ENCODE measurements at regions not wholly inside any gene's neighbourhood (a gene's known extent, or its start where the extent isn't known, plus 50 kb on each side); places are given as distances from the start of the nearest gene placed in this dataset.
"Not testable (repeated sequence)": the region's sequence is repeated elsewhere in the genome, so short reads cannot be mapped to it uniquely, and the experiment has no call there.

GRCh38 chr6:166251655-166252054, 56.5 kb downstream of the PRR18 start:
- H3K4me1 ChIP-seq (ENCODE audit: insufficient read depth, low read length, severe bottlenecking): no peaks in the 10 kb centered on the region
- H4K20me1 ChIP-seq (ENCODE audit: insufficient read depth, low read length): no peaks in the 10 kb centered on the region
- TF ChIP-seq CTCF (IDR thresholded peaks at IDR 0.05; ENCODE audit: low read length): no peak
- TF ChIP-seq EZH2 (IDR thresholded peaks at IDR 0.05; ENCODE audit: borderline replicate concordance, low read length): no peak
- no peak overlapping the region for H2AFZ ChIP-seq (ENCODE audit: low read length)
- no peak overlapping the region for H3K27ac ChIP-seq (ENCODE audit: low read depth, low read length, poor library complexity, severe bottlenecking)
- H3K4me3 ChIP-seq (ENCODE audit: low read depth, low read length, poor library complexity, severe bottlenecking): no peak overlapping the region
- no peaks in the 10 kb centered on the region for H3K79me2 ChIP-seq (ENCODE audit: insufficient read depth, low read length)
- no peaks in the 10 kb centered on the region for H3K36me3 ChIP-seq (ENCODE audit: insufficient read depth, low read length)
- H3F3A ChIP-seq (ENCODE audit: insufficient read depth, low read length): no peaks in the 10 kb centered on the region
- H3K4me2 ChIP-seq (ENCODE audit: low read length): no peak overlapping the region
- H3K9ac ChIP-seq (ENCODE audit: low read length): no peak overlapping the region
- no peaks in the 10 kb centered on the region for H3K9me3 ChIP-seq (ENCODE audit: low read length)
- peaks cover 13% of the 10 kb centered on the region for H3K27me3 ChIP-seq (ENCODE audit: insufficient read depth, low read length)
- no peaks in the 10 kb centered on the region for H3K9me2 ChIP-seq (ENCODE audit: low read depth, low read length)

- Histone ChIP-seq H3K9me2 (ENCODE audit: low read depth, low read length) (no peaks in the 10 kb centered on the region), H3K27ac (ENCODE audit: low read depth, low read length, poor library complexity, severe bottlenecking) (no peak overlapping the region), H4K20me1 (ENCODE audit: insufficient read depth, low read length) (no peaks in the 10 kb centered on the region), H3K4me3 (ENCODE audit: low read depth, low read length, poor library complexity, severe bottlenecking) (no peak overlapping the region), H3F3A (ENCODE audit: insufficient read depth, low read length) (no peaks in the 10 kb centered on the region), H3K36me3 (ENCODE audit: insufficient read depth, low read length) (no peaks in the 10 kb centered on the region), H3K9ac (ENCODE audit: low read length) (no peak overlapping the region), H3K79me2 (ENCODE audit: insufficient read depth, low read length) (no peaks in the 10 kb centered on the region), H2AFZ (ENCODE audit: low read length) (no peak overlapping the region), H3K4me2 (ENCODE audit: low read length) (no peak overlapping the region), H3K9me3 (ENCODE audit: low read length) (no peaks in the 10 kb centered on the region), H3K4me1 (ENCODE audit: insufficient read depth, low read length, severe bottlenecking) (no peaks in the 10 kb centered on the region), H3K27me3 (ENCODE audit: insufficient read depth, low read length) (peaks cover 13% of the 10 kb centered on the region)
- TF ChIP-seq EZH2 (IDR thresholded peaks at IDR 0.05; ENCODE audit: borderline replicate concordance, low read length) (no peak), CTCF (IDR thresholded peaks at IDR 0.05; ENCODE audit: low read length) (no peak)
These were observed 57.0 kb downstream of the PRR18 start for GRCh38 chr6:166251211-166251610.

- H3K27me3 ChIP-seq (ENCODE audit: insufficient read depth, low read length): peaks cover 13% of the 10 kb centered on the region
- H3K36me3 ChIP-seq (ENCODE audit: insufficient read depth, low read length); H3K79me2 ChIP-seq (ENCODE audit: insufficient read depth, low read length); H2AFZ ChIP-seq (ENCODE audit: low read length); H3F3A ChIP-seq (ENCODE audit: insufficient read depth, low read length); H3K4me1 ChIP-seq (ENCODE audit: insufficient read depth, low read length, severe bottlenecking); H3K9ac ChIP-seq (ENCODE audit: low read length); H3K4me3 ChIP-seq (ENCODE audit: low read depth, low read length, poor library complexity, severe bottlenecking); H4K20me1 ChIP-seq (ENCODE audit: insufficient read depth, low read length); H3K4me2 ChIP-seq (ENCODE audit: low read length); H3K9me3 ChIP-seq (ENCODE audit: low read length); H3K9me2 ChIP-seq (ENCODE audit: low read depth, low read length); H3K27ac ChIP-seq (ENCODE audit: low read depth, low read length, poor library complexity, severe bottlenecking): not testable (repeated sequence)
These were observed 59.0 kb downstream of the PRR18 start for GRCh38 chr6:166249061-166249785.

GRCh38 chr6:166245148-166245547, 63.0 kb downstream of the PRR18 start:
- H3K4me1 ChIP-seq (ENCODE audit: insufficient read depth, low read length, severe bottlenecking): no peaks in the 10 kb centered on the region
- no peaks in the 10 kb centered on the region for H3K9me3 ChIP-seq (ENCODE audit: low read length)
- no peak overlapping the region for H2AFZ ChIP-seq (ENCODE audit: low read length)
- no peaks in the 10 kb centered on the region for H3K27me3 ChIP-seq (ENCODE audit: insufficient read depth, low read length)
- no peaks in the 10 kb centered on the region for H3K9me2 ChIP-seq (ENCODE audit: low read depth, low read length)
- H3K9ac ChIP-seq (ENCODE audit: low read length): no peak overlapping the region
- H3K27ac ChIP-seq (ENCODE audit: low read depth, low read length, poor library complexity, severe bottlenecking): no peak overlapping the region
- no peaks in the 10 kb centered on the region for H3F3A ChIP-seq (ENCODE audit: insufficient read depth, low read length)
- TF ChIP-seq CTCF (IDR thresholded peaks at IDR 0.05; ENCODE audit: low read length) (no peak), EZH2 (IDR thresholded peaks at IDR 0.05; ENCODE audit: borderline replicate concordance, low read length) (no peak)
- H3K4me2 ChIP-seq (ENCODE audit: low read length): no peak overlapping the region
- no peaks in the 10 kb centered on the region for H3K79me2 ChIP-seq (ENCODE audit: insufficient read depth, low read length)
- H3K4me3 ChIP-seq (ENCODE audit: low read depth, low read length, poor library complexity, severe bottlenecking): no peak overlapping the region
- H3K36me3 ChIP-seq (ENCODE audit: insufficient read depth, low read length): no peaks in the 10 kb centered on the region
- no peaks in the 10 kb centered on the region for H4K20me1 ChIP-seq (ENCODE audit: insufficient read depth, low read length)

Data from OCI-LY1 (cell line).